ENCODE measurements at regions not wholly inside any gene's neighbourhood (a gene's known extent, or its start where the extent isn't known, plus 50 kb on each side); places are given as distances from the start of the nearest gene placed in this dataset.

GRCh38 chr4:115852767-115853091, 739.3 kb upstream of the NDST4 start:
- Histone ChIP-seq H3K9me3 (ENCODE audit: insufficient read depth, low read depth, low read length) (no peaks in the 10 kb centered on the region), H3K79me2 (ENCODE audit: insufficient read depth, low read length) (no peaks in the 10 kb centered on the region), H4K20me1 (ENCODE audit: insufficient read depth, low read length, poor library complexity, severe bottlenecking) (no peaks in the 10 kb centered on the region), H3K4me2 (ENCODE audit: low read depth, low read length, poor library complexity, severe bottlenecking) (no peak overlapping the region), H3F3A (ENCODE audit: low read depth) (no peaks in the 10 kb centered on the region), H3K4me3 (ENCODE audit: low read length, poor library complexity, severe bottlenecking) (no peak overlapping the region), H3K9ac (ENCODE audit: low read depth, low read length, poor library complexity, severe bottlenecking) (no peak overlapping the region), H2AFZ (ENCODE audit: low read length) (no peak overlapping the region), H3K4me1 (ENCODE audit: insufficient read depth, low read length, poor library complexity, severe bottlenecking) (no peaks in the 10 kb centered on the region), H3K9me2 (replicated peaks; ENCODE audit: low read depth, low read length) (no peaks in the 10 kb centered on the region; the same call in 1 of the 2 replicates), H3K36me3 (ENCODE audit: insufficient read depth, low read length) (no peaks in the 10 kb centered on the region), H3K27me3 (ENCODE audit: insufficient read depth, low read length, poor library complexity, severe bottlenecking) (no peaks in the 10 kb centered on the region)
- no peak; the same call in 1 of the 2 replicates for TF ChIP-seq CTCF (conservative IDR thresholded peaks at IDR 0.05; ENCODE audit: low read length)
- no peak for TF ChIP-seq EZH2phosphoT487 (IDR thresholded peaks at IDR 0.05; ENCODE audit: borderline replicate concordance)

GRCh38 chr4:115851918-115852766, 738.7 kb upstream of the NDST4 start:
- Histone ChIP-seq H3K79me2 (ENCODE audit: insufficient read depth, low read length) (no peaks in the 10 kb centered on the region), H3K4me2 (ENCODE audit: low read depth, low read length, poor library complexity, severe bottlenecking) (peak overlapping the region; percentile 46), H4K20me1 (ENCODE audit: insufficient read depth, low read length, poor library complexity, severe bottlenecking) (no peaks in the 10 kb centered on the region), H2AFZ (ENCODE audit: low read length) (peak overlapping the region; percentile 78), H3K4me1 (ENCODE audit: insufficient read depth, low read length, poor library complexity, severe bottlenecking) (no peaks in the 10 kb centered on the region), H3K9ac (ENCODE audit: low read depth, low read length, poor library complexity, severe bottlenecking) (no peak overlapping the region), H3K27me3 (ENCODE audit: insufficient read depth, low read length, poor library complexity, severe bottlenecking) (no peaks in the 10 kb centered on the region), H3K36me3 (ENCODE audit: insufficient read depth, low read length) (no peaks in the 10 kb centered on the region), H3K4me3 (ENCODE audit: low read length, poor library complexity, severe bottlenecking) (no peak overlapping the region), H3F3A (ENCODE audit: low read depth) (no peaks in the 10 kb centered on the region), H3K9me3 (ENCODE audit: insufficient read depth, low read depth, low read length) (no peaks in the 10 kb centered on the region), H3K9me2 (replicated peaks; ENCODE audit: low read depth, low read length) (no peaks in the 10 kb centered on the region)
- peak; percentile 78 for TF ChIP-seq CTCF (conservative IDR thresholded peaks at IDR 0.05; ENCODE audit: low read length)
- TF ChIP-seq EZH2phosphoT487 (IDR thresholded peaks at IDR 0.05; ENCODE audit: borderline replicate concordance), result no peak

GRCh38 chr4:115850799-115851509, 737.5 kb upstream of the NDST4 start:
- Histone ChIP-seq H3K27me3 (ENCODE audit: insufficient read depth, low read length, poor library complexity, severe bottlenecking) (no peaks in the 10 kb centered on the region), H3K9me2 (replicated peaks; ENCODE audit: low read depth, low read length) (no peaks in the 10 kb centered on the region), H4K20me1 (ENCODE audit: insufficient read depth, low read length, poor library complexity, severe bottlenecking) (no peaks in the 10 kb centered on the region), H3K36me3 (ENCODE audit: insufficient read depth, low read length) (no peaks in the 10 kb centered on the region), H3K4me1 (ENCODE audit: insufficient read depth, low read length, poor library complexity, severe bottlenecking) (no peaks in the 10 kb centered on the region), H3K9ac (ENCODE audit: low read depth, low read length, poor library complexity, severe bottlenecking) (no peak overlapping the region), H3K4me3 (ENCODE audit: low read length, poor library complexity, severe bottlenecking) (no peak overlapping the region), H2AFZ (ENCODE audit: low read length) (no peak overlapping the region), H3K4me2 (ENCODE audit: low read depth, low read length, poor library complexity, severe bottlenecking) (no peak overlapping the region), H3K79me2 (ENCODE audit: insufficient read depth, low read length) (no peaks in the 10 kb centered on the region), H3K9me3 (ENCODE audit: insufficient read depth, low read depth, low read length) (no peaks in the 10 kb centered on the region), H3F3A (ENCODE audit: low read depth) (no peaks in the 10 kb centered on the region)
- TF ChIP-seq CTCF (conservative IDR thresholded peaks at IDR 0.05; ENCODE audit: low read length), result no peak
- no peak for TF ChIP-seq EZH2phosphoT487 (IDR thresholded peaks at IDR 0.05; ENCODE audit: borderline replicate concordance)
